ENCODE measurements at regions not wholly inside any gene's neighbourhood (a gene's known extent, or its start where the extent isn't known, plus 50 kb on each side); places are given as distances from the start of the nearest gene placed in this dataset.

DNA sequence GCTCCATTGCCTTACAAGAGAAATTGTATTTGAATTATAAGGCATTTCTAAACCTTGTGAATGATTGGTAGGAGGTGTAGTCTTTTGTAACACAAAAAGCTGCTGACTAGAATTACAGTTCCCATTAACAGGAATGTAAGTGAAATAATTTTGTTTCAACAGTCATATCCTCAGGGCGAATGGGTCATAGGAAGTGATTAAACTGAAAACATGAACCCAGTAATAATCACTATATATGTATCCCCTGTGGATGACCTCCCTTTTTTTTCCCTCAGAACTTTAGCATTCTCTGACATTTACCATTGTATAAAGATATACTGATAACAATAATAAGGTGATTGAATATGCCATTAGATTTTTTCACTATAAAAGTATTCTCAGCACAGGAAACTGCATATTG, 312.3 kb downstream of the ATP23 start:
- TF ChIP-seq CTCF (conservative IDR thresholded peaks at IDR 0.05; ENCODE audit: low read depth, low read length) (no peak), EZH2 (IDR thresholded peaks at IDR 0.05; ENCODE audit: low read length, unreplicated experiment) (no peak), EZH2phosphoT487 (IDR thresholded peaks at IDR 0.05; ENCODE audit: borderline replicate concordance, low read length) (no peak)
